SU-DHL-6 (cell line): ENCODE measurements at regions not wholly inside any gene's neighbourhood (a gene's known extent, or its start where the extent isn't known, plus 50 kb on each side); places are given as distances from the start of the nearest gene placed in this dataset.

ENCODE experiments used
- H2AFZ ChIP-seq: fragments of 200-600 bp; sonication (generic); 2 replicates; pipeline ENCODE4 v1.6.1; 2014; ENCODE audit warnings: low read depth, mild to moderate bottlenecking, moderate library complexity, mixed read lengths, antibody characterized with exemption, low read length; ENCODE audit not compliant: severe bottlenecking
- H3F3A ChIP-seq: fragments of 200-600 bp; shearing (Covaris generic); 2 replicates; pipeline ENCODE4 v1.6.0; 2016; ENCODE audit warnings: antibody characterized with exemption, mild to moderate bottlenecking; ENCODE audit not compliant: insufficient read depth
- H3K27ac ChIP-seq: fragments of 200-600 bp; sonication (generic); 2 replicates; pipeline ENCODE4 v1.5.1; 2016; ENCODE audit warnings: low read depth, mild to moderate bottlenecking, low read length, moderate library complexity, mixed read lengths
- H3K27me3 ChIP-seq: fragments of 200-600 bp; sonication (generic), shearing (Covaris generic); 2 replicates; pipeline ENCODE4 v1.6.0; 2014; ENCODE audit warnings: mild to moderate bottlenecking, low read length
- H3K36me3 ChIP-seq: fragments of 200-600 bp; sonication (generic); 2 replicates; pipeline ENCODE4 v1.6.1; 2014; ENCODE audit warnings: mild to moderate bottlenecking, low read length, mixed read lengths
- H3K4me2 ChIP-seq: fragments of 300-600, 200-600 bp; shearing (Covaris generic), sonication (generic); 2 replicates; pipeline ENCODE4 v1.6.0; 2014; ENCODE audit warnings: low read length, low read depth, mild to moderate bottlenecking; ENCODE audit not compliant: poor library complexity, severe bottlenecking
- H3K4me3 ChIP-seq: fragments of 200-600 bp; sonication (generic); 2 replicates; pipeline ENCODE4 v1.5.1; 2014; ENCODE audit warnings: antibody characterized with exemption, low read length, mild to moderate bottlenecking, mixed read lengths; ENCODE audit not compliant: insufficient read depth, poor library complexity, severe bottlenecking
- H3K79me2 ChIP-seq: fragments of 200-600 bp; sonication (generic); 2 replicates; pipeline ENCODE4 v1.6.1; 2014; ENCODE audit warnings: mild to moderate bottlenecking, low read length, moderate library complexity; ENCODE audit not compliant: insufficient read depth
- H3K9ac ChIP-seq: fragments of 200-600 bp; sonication (generic); 2 replicates; pipeline ENCODE4 v1.7.0; 2014; ENCODE audit warnings: mild to moderate bottlenecking, low read length
- H3K9me2 ChIP-seq: fragments of 200-600 bp; sonication (generic); replicated peaks from 2 replicates; pipeline ENCODE4 v1.6.1; 2014; ENCODE audit warnings: low read length; ENCODE audit not compliant: insufficient read depth
- H3K9me3 ChIP-seq: fragments of 200-600 bp; sonication (generic); 2 replicates; pipeline ENCODE4 v1.6.1; 2014; ENCODE audit warnings: low read length, mixed read lengths; ENCODE audit not compliant: insufficient read depth
- H4K20me1 ChIP-seq: fragments of 200-600 bp; sonication (generic); 2 replicates; pipeline ENCODE4 v1.6.1; 2014; ENCODE audit warnings: low read depth, mild to moderate bottlenecking, antibody characterized with exemption, low read length, moderate library complexity, mixed read lengths
- CTCF ChIP-seq: fragments of 200-600 bp; sonication (generic); IDR thresholded peaks from one replicate; pipeline ENCODE4 v1.5.1; 2017; ENCODE audit warnings: antibody characterized with exemption, mild to moderate bottlenecking, low read length, moderate library complexity; ENCODE audit not compliant: insufficient read depth, poor library complexity, severe bottlenecking
- EZH2phosphoT487 ChIP-seq: fragments of 200-600 bp; sonication (generic), shearing (Covaris generic); conservative IDR thresholded peaks from 2 replicates; pipeline ENCODE4 v1.6.1; 2018; ENCODE audit warnings: mild to moderate bottlenecking, antibody characterized with exemption, low read length, moderate library complexity, mixed read lengths

- no peak overlapping the region for H3K4me3 ChIP-seq
- H3F3A ChIP-seq, result no peaks in the 10 kb centered on the region
- no peaks in the 10 kb centered on the region for H3K79me2 ChIP-seq
- H3K27me3 ChIP-seq, result no peaks in the 10 kb centered on the region
- no peak overlapping the region for H3K27ac ChIP-seq
- no peaks in the 10 kb centered on the region for H3K9me2 ChIP-seq
- H4K20me1 ChIP-seq, result no peaks in the 10 kb centered on the region
- no peaks in the 10 kb centered on the region for H3K9me3 ChIP-seq
- no peak overlapping the region for H3K9ac ChIP-seq
- H3K36me3 ChIP-seq, result no peaks in the 10 kb centered on the region
- TF ChIP-seq CTCF, result no peak
- no peak for TF ChIP-seq EZH2phosphoT487
- no peak overlapping the region for H3K4me2 ChIP-seq
- H2AFZ ChIP-seq, result no peak overlapping the region
Measured at GRCh38 chr4:78691971-78692821, 84.0 kb upstream of the BMP2K start.

DNA sequence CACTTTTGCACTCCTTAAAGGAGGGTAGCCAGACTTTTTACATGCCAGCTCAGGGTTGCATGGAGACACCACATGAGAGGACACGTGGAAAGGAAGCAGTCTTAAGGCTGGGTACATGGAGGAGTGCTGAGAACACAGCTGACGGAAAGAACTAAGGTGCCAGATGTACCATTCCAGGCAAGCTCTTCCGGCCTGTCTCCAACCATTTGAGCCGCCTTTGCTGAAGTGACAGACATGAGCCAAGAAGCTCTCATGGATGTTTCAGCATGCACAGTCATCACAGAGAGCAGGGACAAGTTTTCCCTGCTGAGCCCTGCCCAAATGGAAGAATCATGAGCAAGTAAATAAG lies 83.4 kb upstream of the BMP2K start:
- H3K9me2 ChIP-seq, result no peaks in the 10 kb centered on the region
- no peak overlapping the region for H2AFZ ChIP-seq
- H3K79me2 ChIP-seq, result no peaks in the 10 kb centered on the region
- H3K27ac ChIP-seq, result no peak overlapping the region
- no peaks in the 10 kb centered on the region for H3K27me3 ChIP-seq
- no peak overlapping the region for H3K4me3 ChIP-seq
- H3K36me3 ChIP-seq, result no peaks in the 10 kb centered on the region
- H4K20me1 ChIP-seq, result no peaks in the 10 kb centered on the region
- H3K4me2 ChIP-seq, result no peak overlapping the region
- H3F3A ChIP-seq, result no peaks in the 10 kb centered on the region
- no peaks in the 10 kb centered on the region for H3K9me3 ChIP-seq
- TF ChIP-seq CTCF (no peak), EZH2phosphoT487 (no peak)
- H3K9ac ChIP-seq, result no peak overlapping the region

DNA sequence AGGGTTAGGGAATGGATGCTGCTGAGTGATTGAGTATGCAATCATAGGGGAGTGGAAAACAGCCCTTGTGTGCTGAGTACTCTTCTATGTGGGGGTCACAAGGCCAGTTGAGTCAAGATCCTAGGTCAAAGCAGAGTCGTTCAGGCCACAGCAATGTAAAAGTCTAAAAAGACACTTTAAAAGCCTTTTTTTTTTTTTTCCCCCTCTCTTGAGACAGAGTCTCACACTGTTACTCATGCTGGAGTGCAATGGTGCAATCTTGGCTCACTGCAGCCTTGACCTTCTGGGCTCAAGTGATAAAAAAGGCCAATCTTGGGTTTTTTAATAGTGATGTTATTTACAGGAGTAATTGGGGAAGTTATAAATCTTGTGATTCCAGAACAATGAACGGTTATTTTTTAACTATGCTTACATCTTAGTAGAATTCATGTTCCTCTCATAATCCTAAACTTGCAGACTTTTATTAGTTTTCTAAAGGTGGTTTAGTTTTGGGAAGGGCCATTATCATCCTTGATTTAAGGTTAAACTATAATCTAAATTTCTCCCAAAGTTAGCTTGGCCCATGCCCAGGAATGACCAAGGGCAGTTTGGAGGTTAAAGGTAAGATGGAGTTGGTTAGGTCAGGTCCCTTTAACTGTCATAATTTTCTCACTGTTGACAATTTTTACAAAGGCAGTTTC lies 82.2 kb upstream of the BMP2K start:
- Histone ChIP-seq H2AFZ (no peak overlapping the region), H3K4me3 (no peak overlapping the region), H3K9me3 (no peaks in the 10 kb centered on the region), H3K27me3 (no peaks in the 10 kb centered on the region), H3F3A (no peaks in the 10 kb centered on the region), H4K20me1 (no peaks in the 10 kb centered on the region), H3K79me2 (no peaks in the 10 kb centered on the region), H3K9me2 (no peaks in the 10 kb centered on the region), H3K27ac (no peak overlapping the region), H3K36me3 (no peaks in the 10 kb centered on the region), H3K4me2 (no peak overlapping the region), H3K9ac (no peak overlapping the region)
- TF ChIP-seq CTCF (no peak), EZH2phosphoT487 (no peak)
